Lower lobe of right lung (tissue), 2 donors: ENCODE measurements at regions not wholly inside any gene's neighbourhood (a gene's known extent, or its start where the extent isn't known, plus 50 kb on each side); places are given as distances from the start of the nearest gene placed in this dataset.

Source experiments
- ATAC-seq, 2 donors: fragments of 200-7000 bp; cut with Tn5 transposase; one replicate each; pipeline ENCODE4 v1.9.1; 2020 to 2022; ENCODE audit warnings: mild to moderate bottlenecking in 2 of 2, moderate library complexity in 2 of 2
- DNase-seq: peaks from one replicate; pipeline ENCODE4 v3.0.0-alpha.2; 2020
- H3K27ac ChIP-seq: fragments of 200-600 bp; one replicate; pipeline ENCODE4 v1.8.0; 2022
- H3K27me3 ChIP-seq: fragments of 200-600 bp; one replicate; pipeline ENCODE4 v1.8.0; 2022; ENCODE audit warnings: low read depth
- H3K36me3 ChIP-seq: fragments of 200-600 bp; one replicate; pipeline ENCODE4 v1.8.0; 2022; ENCODE audit warnings: mild to moderate bottlenecking
- H3K4me1 ChIP-seq: fragments of 200-600 bp; one replicate; pipeline ENCODE4 v1.8.0; 2022
- H3K4me3 ChIP-seq: fragments of 200-600 bp; one replicate; pipeline ENCODE4 v1.8.0; 2022; ENCODE audit warnings: mild to moderate bottlenecking
- H3K9me3 ChIP-seq: fragments of 200-600 bp; one replicate; pipeline ENCODE4 v1.8.0; 2022
- intact Hi-C: fragments of 100-400 bp; cut with DNase I; formaldehyde crosslinking; loops from one replicate; pipeline ENCODE4 v1.11.0; 2022
- TF ChIP-seq, protein P1 (sequence below): fragments of 200-600 bp; IDR thresholded peaks from one replicate; pipeline ENCODE4 v1.8.0; 2022; ENCODE audit warnings: antibody characterized with exemption, mild to moderate bottlenecking
- donor health status: DM: no; HTN: yes; CAD: no; lungs with severe emphysema.

DNA sequence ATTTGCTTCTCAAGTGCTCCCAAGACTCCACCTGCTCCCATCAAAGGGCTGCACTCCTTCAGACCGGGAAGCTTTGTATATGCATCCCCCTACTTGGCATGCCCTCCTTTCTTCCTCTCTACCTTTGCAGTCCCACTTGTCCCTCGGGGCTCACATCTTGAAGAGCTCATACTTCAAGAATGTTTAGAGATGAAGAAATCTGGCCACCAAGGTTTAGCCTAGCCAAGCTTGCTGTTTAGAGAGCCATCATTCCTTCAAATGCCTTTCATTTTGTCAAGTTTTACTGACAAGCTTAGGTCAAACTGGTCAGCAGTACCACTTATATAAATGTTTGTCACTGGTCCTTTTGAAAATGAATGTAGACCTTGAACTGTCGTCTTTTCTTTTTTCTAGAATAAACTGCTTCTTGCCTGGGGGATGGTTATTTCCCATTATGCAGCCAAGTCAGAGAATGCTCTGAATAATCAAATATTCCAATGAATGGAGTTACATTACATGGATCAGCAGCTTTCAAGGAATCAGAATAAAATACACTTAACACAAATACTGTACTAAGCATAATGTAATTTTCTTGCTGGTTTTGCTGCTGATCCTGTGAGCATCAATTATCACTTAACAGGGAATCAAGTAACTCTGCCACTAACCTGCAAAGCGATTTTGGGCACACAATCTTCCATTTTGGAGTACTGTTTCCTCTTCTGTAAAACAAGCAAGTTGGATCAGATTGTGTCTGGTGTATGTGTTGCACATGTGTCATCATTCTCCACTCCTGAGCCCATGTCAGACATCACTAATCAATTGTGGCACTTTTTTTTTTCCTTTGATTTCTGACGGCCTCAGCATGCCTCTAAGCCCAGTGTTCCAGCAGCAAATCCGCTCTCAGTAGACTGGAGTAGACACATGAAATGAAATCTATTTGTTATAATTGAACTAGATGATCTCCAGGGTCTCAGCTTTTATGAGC lies 357.9 kb downstream of the PTEN start:
- DNase-seq (no peak), ATAC-seq (no peak)
- H3K27me3 ChIP-seq, result no peaks in the 10 kb centered on the region
- no peaks in the 10 kb centered on the region for H3K36me3 ChIP-seq
- TF ChIP-seq, protein P1, sequence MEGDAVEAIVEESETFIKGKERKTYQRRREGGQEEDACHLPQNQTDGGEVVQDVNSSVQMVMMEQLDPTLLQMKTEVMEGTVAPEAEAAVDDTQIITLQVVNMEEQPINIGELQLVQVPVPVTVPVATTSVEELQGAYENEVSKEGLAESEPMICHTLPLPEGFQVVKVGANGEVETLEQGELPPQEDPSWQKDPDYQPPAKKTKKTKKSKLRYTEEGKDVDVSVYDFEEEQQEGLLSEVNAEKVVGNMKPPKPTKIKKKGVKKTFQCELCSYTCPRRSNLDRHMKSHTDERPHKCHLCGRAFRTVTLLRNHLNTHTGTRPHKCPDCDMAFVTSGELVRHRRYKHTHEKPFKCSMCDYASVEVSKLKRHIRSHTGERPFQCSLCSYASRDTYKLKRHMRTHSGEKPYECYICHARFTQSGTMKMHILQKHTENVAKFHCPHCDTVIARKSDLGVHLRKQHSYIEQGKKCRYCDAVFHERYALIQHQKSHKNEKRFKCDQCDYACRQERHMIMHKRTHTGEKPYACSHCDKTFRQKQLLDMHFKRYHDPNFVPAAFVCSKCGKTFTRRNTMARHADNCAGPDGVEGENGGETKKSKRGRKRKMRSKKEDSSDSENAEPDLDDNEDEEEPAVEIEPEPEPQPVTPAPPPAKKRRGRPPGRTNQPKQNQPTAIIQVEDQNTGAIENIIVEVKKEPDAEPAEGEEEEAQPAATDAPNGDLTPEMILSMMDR, result no peak
- no peaks in the 10 kb centered on the region for H3K4me1 ChIP-seq
- no peak overlapping the region for H3K4me3 ChIP-seq
- no peak overlapping the region for H3K27ac ChIP-seq
- intact Hi-C loops, result no loop called here
- H3K9me3 ChIP-seq, result no peaks in the 10 kb centered on the region

DNA sequence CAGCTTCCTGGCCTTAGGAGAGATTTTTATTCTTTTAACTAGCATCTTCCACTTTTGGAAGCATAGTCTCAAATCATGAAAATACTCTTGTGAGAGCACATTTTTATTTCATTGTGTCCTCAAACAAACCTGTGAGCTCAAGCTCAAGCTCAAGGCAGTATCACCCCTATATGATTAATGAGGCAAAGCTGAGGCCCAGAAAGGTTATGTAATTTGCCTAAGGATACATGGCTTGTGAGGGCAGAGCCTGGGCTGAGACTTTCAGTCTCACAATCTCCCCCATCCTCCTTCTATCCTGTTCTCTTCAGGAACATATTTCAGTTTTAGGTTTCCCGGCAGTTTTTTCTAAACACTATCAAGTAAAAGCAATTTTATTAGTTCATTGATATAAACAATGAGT lies 359.5 kb downstream of the PTEN start:
- Histone ChIP-seq H3K27ac (no peak overlapping the region), H3K4me1 (no peaks in the 10 kb centered on the region), H3K4me3 (no peak overlapping the region), H3K36me3 (no peaks in the 10 kb centered on the region), H3K27me3 (no peaks in the 10 kb centered on the region), H3K9me3 (no peaks in the 10 kb centered on the region)
- no peak for DNase-seq
- TF ChIP-seq, protein P1, result no peak
- ATAC-seq, result no peak
- intact Hi-C loops, result no loop called here
